DND-41 (cell line): ENCODE measurements at regions not wholly inside any gene's neighbourhood (a gene's known extent, or its start where the extent isn't known, plus 50 kb on each side); places are given as distances from the start of the nearest gene placed in this dataset.

ENCODE experiments used
- ATAC-seq: fragments of 200-7000 bp; cut with Tn5 transposase; 3 replicates; pipeline ENCODE4 v1.9.1; 2021; ENCODE audit warnings: low read depth; ENCODE audit not compliant: insufficient read depth
- DNase-seq: peaks from one replicate; pipeline ENCODE4 v3.0.0-alpha.2; 2020
- H2AFZ ChIP-seq: 2 replicates; pipeline ENCODE4 v1.6.0; 2012; ENCODE audit warnings: low read depth, low read length
- H3K27ac ChIP-seq: 2 replicates; pipeline ENCODE4 v1.5.1; 2012; ENCODE audit warnings: low read length, inconsistent platforms
- H3K27me3 ChIP-seq: fragments of 200-600 bp; sonication (generic); 2 replicates; pipeline ENCODE4 v1.6.0; 2012; ENCODE audit warnings: low read length, mild to moderate bottlenecking, inconsistent platforms; ENCODE audit not compliant: insufficient read depth, poor library complexity
- H3K36me3 ChIP-seq: 2 replicates; pipeline ENCODE4 v1.5.1; 2012; ENCODE audit warnings: low read length, inconsistent platforms; ENCODE audit not compliant: insufficient read depth
- H3K4me1 ChIP-seq: 2 replicates; pipeline ENCODE4 v1.5.1; 2012; ENCODE audit warnings: mild to moderate bottlenecking, low read length; ENCODE audit not compliant: insufficient read depth
- H3K4me2 ChIP-seq: 2 replicates; pipeline ENCODE4 v1.6.0; 2012; ENCODE audit warnings: mild to moderate bottlenecking, moderate library complexity, low read length, inconsistent platforms; ENCODE audit not compliant: insufficient read depth
- H3K4me3 ChIP-seq, 2 experiments: fragments of 200-600 bp in 1 of 2; shearing (Covaris generic) in 1 of 2; 2 replicates each; pipeline ENCODE4 v1.5.1; 2012 to 2016; ENCODE audit warnings: inconsistent platforms in 2 of 2, low read length in 2 of 2, mild to moderate bottlenecking in 2 of 2, low read depth in 1 of 2, moderate library complexity in 1 of 2
- H3K79me2 ChIP-seq: 2 replicates; pipeline ENCODE4 v1.6.0; 2012; ENCODE audit warnings: low read length, inconsistent platforms; ENCODE audit not compliant: insufficient read depth
- H3K9ac ChIP-seq: 2 replicates; pipeline ENCODE4 v1.6.0; 2012; ENCODE audit warnings: low read depth, mild to moderate bottlenecking, inconsistent platforms, low read length, moderate library complexity
- H3K9me3 ChIP-seq: 2 replicates; pipeline ENCODE4 v1.5.1; 2012; ENCODE audit warnings: low read length, moderate library complexity, mild to moderate bottlenecking, inconsistent platforms; ENCODE audit not compliant: insufficient read depth, severe bottlenecking
- H4K20me1 ChIP-seq: 2 replicates; pipeline ENCODE4 v1.6.0; 2012; ENCODE audit warnings: low read length; ENCODE audit not compliant: insufficient read depth
- CTCF ChIP-seq: IDR thresholded peaks from 2 replicates; pipeline ENCODE4 v1.5.1; 2012; ENCODE audit warnings: borderline replicate concordance, low read length, moderate library complexity, mild to moderate bottlenecking; ENCODE audit not compliant: poor library complexity, severe bottlenecking; ENCODE audit errors: extremely low read depth
- EZH2 ChIP-seq: IDR thresholded peaks from 3 replicates; pipeline ENCODE4 v1.6.1; 2012; ENCODE audit warnings: borderline replicate concordance, low read depth, mild to moderate bottlenecking, moderate library complexity, low read length, inconsistent platforms; ENCODE audit not compliant: severe bottlenecking

GRCh38 chr16:51658531-51658930, 507.5 kb upstream of the SALL1 start:
- no peaks in the 10 kb centered on the region for H3K27me3 ChIP-seq
- no peaks in the 10 kb centered on the region for H3K36me3 ChIP-seq
- no peaks in the 10 kb centered on the region for H3K4me1 ChIP-seq
- no peak overlapping the region for H3K9ac ChIP-seq
- H2AFZ ChIP-seq: no peak overlapping the region
- H3K79me2 ChIP-seq: no peaks in the 10 kb centered on the region
- no peaks in the 10 kb centered on the region for H4K20me1 ChIP-seq
- no peak overlapping the region for H3K4me2 ChIP-seq
- no peak overlapping the region for H3K4me3 ChIP-seq
- H3K27ac ChIP-seq: no peak overlapping the region
- ATAC-seq (no peak), DNase-seq (no peak)
- no peaks in the 10 kb centered on the region for H3K9me3 ChIP-seq
- TF ChIP-seq CTCF: no peak
- no peak for TF ChIP-seq EZH2

- H2AFZ ChIP-seq: no peak overlapping the region
- no peak overlapping the region for H3K27ac ChIP-seq
- no peak for TF ChIP-seq EZH2
- no peak for TF ChIP-seq CTCF
- no peaks in the 10 kb centered on the region for H3K36me3 ChIP-seq
- no peak for DNase-seq
- no peaks in the 10 kb centered on the region for H3K9me3 ChIP-seq
- no peaks in the 10 kb centered on the region for H4K20me1 ChIP-seq
- no peak overlapping the region for H3K9ac ChIP-seq
- no peaks in the 10 kb centered on the region for H3K4me1 ChIP-seq
- no peak for ATAC-seq
- H3K4me2 ChIP-seq: no peak overlapping the region
- no peaks in the 10 kb centered on the region for H3K27me3 ChIP-seq
- H3K4me3 ChIP-seq: no peak overlapping the region
- H3K79me2 ChIP-seq: no peaks in the 10 kb centered on the region
Measured at GRCh38 chr16:51657848-51658247, 506.8 kb upstream of the SALL1 start.

- Histone ChIP-seq H3K4me2 (no peak overlapping the region), H3K9me3 (no peaks in the 10 kb centered on the region), H3K27ac (no peak overlapping the region), H4K20me1 (no peaks in the 10 kb centered on the region), H3K36me3 (no peaks in the 10 kb centered on the region), H2AFZ (no peak overlapping the region), H3K79me2 (no peaks in the 10 kb centered on the region), H3K4me1 (no peaks in the 10 kb centered on the region), H3K4me3 (no peak overlapping the region), H3K9ac (no peak overlapping the region), H3K27me3 (no peaks in the 10 kb centered on the region)
- no peak for DNase-seq
- no peak for ATAC-seq
- TF ChIP-seq EZH2: no peak
- no peak for TF ChIP-seq CTCF
Measured at GRCh38 chr16:51655249-51655648, 504.2 kb upstream of the SALL1 start.

GRCh38 chr16:51651061-51651466, 500.0 kb upstream of the SALL1 start:
- H3K36me3 ChIP-seq: no peaks in the 10 kb centered on the region
- no peaks in the 10 kb centered on the region for H3K4me1 ChIP-seq
- H3K9ac ChIP-seq: no peak overlapping the region
- H3K9me3 ChIP-seq: no peaks in the 10 kb centered on the region
- ATAC-seq (no peak), DNase-seq (no peak)
- no peak for TF ChIP-seq CTCF
- no peaks in the 10 kb centered on the region for H3K27me3 ChIP-seq
- H3K4me2 ChIP-seq: no peak overlapping the region
- no peak overlapping the region for H2AFZ ChIP-seq
- H3K4me3 ChIP-seq: no peak overlapping the region
- no peaks in the 10 kb centered on the region for H4K20me1 ChIP-seq
- H3K27ac ChIP-seq: no peak overlapping the region
- H3K79me2 ChIP-seq: no peaks in the 10 kb centered on the region
